ENCODE measurements at regions not wholly inside any gene's neighbourhood (a gene's known extent, or its start where the extent isn't known, plus 50 kb on each side); places are given as distances from the start of the nearest gene placed in this dataset.

DNA sequence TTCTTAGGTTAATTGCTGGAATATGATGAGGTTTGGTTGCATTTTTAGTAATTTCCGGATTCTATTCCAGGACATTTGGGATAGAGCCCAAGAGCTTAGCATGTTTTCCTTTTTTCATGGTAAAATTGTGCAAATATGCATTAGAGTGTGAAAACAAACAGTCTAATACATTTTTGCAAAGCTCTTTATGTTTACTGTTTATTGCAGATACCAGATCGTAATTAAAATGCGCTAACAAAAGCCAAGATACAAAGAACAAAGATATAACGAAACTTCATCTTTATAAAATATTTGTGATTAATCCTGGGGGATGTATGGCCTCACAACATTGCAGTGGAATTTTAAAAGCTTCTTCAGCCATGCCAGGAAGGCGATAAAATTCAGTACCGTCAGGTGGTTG lies 94.5 kb upstream of the TBC1D5 start:
- no peak overlapping the region for H3K4me3 ChIP-seq
- DNase-seq (no peak), ATAC-seq (no peak)
- TF ChIP-seq, protein P1, sequence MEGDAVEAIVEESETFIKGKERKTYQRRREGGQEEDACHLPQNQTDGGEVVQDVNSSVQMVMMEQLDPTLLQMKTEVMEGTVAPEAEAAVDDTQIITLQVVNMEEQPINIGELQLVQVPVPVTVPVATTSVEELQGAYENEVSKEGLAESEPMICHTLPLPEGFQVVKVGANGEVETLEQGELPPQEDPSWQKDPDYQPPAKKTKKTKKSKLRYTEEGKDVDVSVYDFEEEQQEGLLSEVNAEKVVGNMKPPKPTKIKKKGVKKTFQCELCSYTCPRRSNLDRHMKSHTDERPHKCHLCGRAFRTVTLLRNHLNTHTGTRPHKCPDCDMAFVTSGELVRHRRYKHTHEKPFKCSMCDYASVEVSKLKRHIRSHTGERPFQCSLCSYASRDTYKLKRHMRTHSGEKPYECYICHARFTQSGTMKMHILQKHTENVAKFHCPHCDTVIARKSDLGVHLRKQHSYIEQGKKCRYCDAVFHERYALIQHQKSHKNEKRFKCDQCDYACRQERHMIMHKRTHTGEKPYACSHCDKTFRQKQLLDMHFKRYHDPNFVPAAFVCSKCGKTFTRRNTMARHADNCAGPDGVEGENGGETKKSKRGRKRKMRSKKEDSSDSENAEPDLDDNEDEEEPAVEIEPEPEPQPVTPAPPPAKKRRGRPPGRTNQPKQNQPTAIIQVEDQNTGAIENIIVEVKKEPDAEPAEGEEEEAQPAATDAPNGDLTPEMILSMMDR (IDR thresholded peaks at IDR 0.05), result no peak
- no peak overlapping the region for H3K27ac ChIP-seq
- no peaks in the 10 kb centered on the region for H3K36me3 ChIP-seq (ENCODE audit: insufficient read depth in 1 of 2, low read depth in 1 of 2)
- intact Hi-C loops (cut with DNase I), result loop anchor here in 1 of 2 donors (5.0 kb wide), 1 partner anchor 90 kb away; no protein-coding TSS in a partner anchor
- peaks cover 0 to 12% (median 0%) of the 10 kb centered on the region in 3 donors for H3K27me3 ChIP-seq (ENCODE audit: insufficient read depth in 3 of 3, low read length in 2 of 3)
- WGBS, 3 donors, result 36 to 47% (median 40%) methylated on average over 6 of the region's 6 CpGs
- no peaks in the 10 kb centered on the region for H3K9me3 ChIP-seq
- H3K4me1 ChIP-seq, result no peaks in the 10 kb centered on the region

GRCh38 chr3:17836092-17836491 lies 93.7 kb upstream of the TBC1D5 start:
- no peak for DNase-seq
- ATAC-seq, result no peak
- intact Hi-C loops (cut with DNase I), result loop anchor here in 1 of 2 donors (5.0 kb wide), 1 partner anchor 89 kb away; no protein-coding TSS in a partner anchor
- H3K4me3 ChIP-seq, result no peak overlapping the region
- H3K4me1 ChIP-seq, result no peaks in the 10 kb centered on the region
- TF ChIP-seq, protein P1 (IDR thresholded peaks at IDR 0.05), result no peak
- no peaks in the 10 kb centered on the region for H3K9me3 ChIP-seq
- H3K27me3 ChIP-seq (ENCODE audit: insufficient read depth in 3 of 3, low read length in 2 of 3), result peaks cover 0 to 13% (median 0%) of the 10 kb centered on the region in 3 donors
- no peak overlapping the region for H3K27ac ChIP-seq
- WGBS, 3 donors, result 82 to 88% (median 84%) methylated on average over 3 of the region's 3 CpGs
- H3K36me3 ChIP-seq (ENCODE audit: insufficient read depth in 1 of 2, low read depth in 1 of 2), result no peaks in the 10 kb centered on the region

DNA sequence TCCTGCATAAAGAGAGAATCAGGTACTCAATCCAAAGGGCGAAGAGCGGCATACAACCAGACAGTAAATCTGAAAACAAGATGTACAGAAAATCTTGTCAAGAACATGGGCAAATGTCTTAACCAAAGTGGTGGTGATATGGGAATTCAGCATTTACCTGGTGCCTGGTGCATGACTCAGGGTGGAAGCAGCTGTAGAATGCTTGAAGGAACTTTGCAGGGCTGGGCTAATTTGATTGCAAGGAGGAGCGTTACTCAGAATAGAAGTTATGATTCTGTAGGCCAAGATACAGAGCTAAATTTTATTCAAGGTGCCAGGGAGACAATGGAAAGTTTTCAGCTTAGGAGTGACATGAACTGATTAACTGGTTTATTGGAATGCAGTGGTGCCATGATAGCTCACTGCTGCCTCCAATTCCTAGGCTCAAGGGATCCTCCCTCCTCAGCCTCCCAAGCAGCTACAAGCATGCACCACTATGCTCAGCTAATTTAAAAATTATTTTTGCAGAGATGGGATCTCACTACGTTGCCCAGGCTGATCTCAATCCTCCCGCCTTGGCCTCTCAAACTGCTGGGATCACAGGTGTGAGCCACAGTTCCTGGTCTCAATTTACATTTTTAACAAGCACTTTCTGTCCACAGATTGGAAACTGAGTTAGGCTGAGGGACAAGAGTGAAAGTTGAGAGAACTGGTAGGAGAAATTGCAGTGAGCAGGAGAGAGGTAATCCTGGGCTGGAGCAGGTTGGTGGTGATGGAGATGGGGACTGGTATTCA lies 91.5 kb upstream of the TBC1D5 start:
- intact Hi-C loops (cut with DNase I), result no loop called here
- WGBS, 3 donors, result 94 to 99% (median 97%) methylated on average over 5 of the region's 5 CpGs

DNA sequence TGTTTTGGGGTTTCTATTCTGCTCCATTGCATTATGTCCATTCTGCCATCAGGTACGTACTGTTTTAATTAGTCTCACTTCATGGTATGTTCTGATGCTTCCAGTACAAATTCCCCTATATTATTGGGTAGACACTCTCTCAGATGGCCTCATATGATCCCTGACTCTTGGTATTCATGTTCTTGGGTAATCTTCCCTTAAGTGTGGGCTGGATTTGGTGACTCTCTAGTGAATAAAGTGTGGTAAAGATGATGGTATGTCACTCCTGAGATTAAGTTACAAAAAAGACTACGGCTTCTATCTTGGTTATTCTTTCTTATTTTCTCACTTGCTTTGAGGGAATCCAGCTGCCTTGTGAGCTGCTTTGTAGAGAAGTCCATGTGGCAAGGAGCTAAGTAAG lies 89.6 kb upstream of the TBC1D5 start:
- WGBS, 3 donors, result 54 to 65% (median 61%) methylated on average over 2 of the region's 2 CpGs
- TF ChIP-seq, protein P1 (IDR thresholded peaks at IDR 0.05), result no peak
- Histone ChIP-seq H3K27ac (no peak overlapping the region), H3K4me1 (no peaks in the 10 kb centered on the region), H3K27me3 (ENCODE audit: insufficient read depth in 3 of 3, low read length in 2 of 3) (peaks cover 0 to 5% (median 0%) of the 10 kb centered on the region in 3 donors), H3K36me3 (ENCODE audit: insufficient read depth in 1 of 2, low read depth in 1 of 2) (no peaks in the 10 kb centered on the region), H3K4me3 (no peak overlapping the region), H3K9me3 (no peaks in the 10 kb centered on the region)
- intact Hi-C loops (cut with DNase I), result no loop called here
- ATAC-seq, result no peak
- no peak for DNase-seq

More for the DNA sequence above, 91.5 kb upstream of the TBC1D5 start:
- DNase-seq, result no peak
- no peak for ATAC-seq
- no peaks in the 10 kb centered on the region for H3K9me3 ChIP-seq
- no peaks in the 10 kb centered on the region for H3K36me3 ChIP-seq (ENCODE audit: insufficient read depth in 1 of 2, low read depth in 1 of 2)
- TF ChIP-seq, protein P1 (IDR thresholded peaks at IDR 0.05), result no peak
- no peak overlapping the region for H3K4me3 ChIP-seq
- H3K4me1 ChIP-seq, result no peaks in the 10 kb centered on the region
- H3K27ac ChIP-seq, result no peak overlapping the region
- H3K27me3 ChIP-seq (ENCODE audit: insufficient read depth in 3 of 3, low read length in 2 of 3), result peaks cover 0 to 10% (median 0%) of the 10 kb centered on the region in 3 donors
